ENCODE measurements at regions not wholly inside any gene's neighbourhood (a gene's known extent, or its start where the extent isn't known, plus 50 kb on each side); places are given as distances from the start of the nearest gene placed in this dataset.

DNA sequence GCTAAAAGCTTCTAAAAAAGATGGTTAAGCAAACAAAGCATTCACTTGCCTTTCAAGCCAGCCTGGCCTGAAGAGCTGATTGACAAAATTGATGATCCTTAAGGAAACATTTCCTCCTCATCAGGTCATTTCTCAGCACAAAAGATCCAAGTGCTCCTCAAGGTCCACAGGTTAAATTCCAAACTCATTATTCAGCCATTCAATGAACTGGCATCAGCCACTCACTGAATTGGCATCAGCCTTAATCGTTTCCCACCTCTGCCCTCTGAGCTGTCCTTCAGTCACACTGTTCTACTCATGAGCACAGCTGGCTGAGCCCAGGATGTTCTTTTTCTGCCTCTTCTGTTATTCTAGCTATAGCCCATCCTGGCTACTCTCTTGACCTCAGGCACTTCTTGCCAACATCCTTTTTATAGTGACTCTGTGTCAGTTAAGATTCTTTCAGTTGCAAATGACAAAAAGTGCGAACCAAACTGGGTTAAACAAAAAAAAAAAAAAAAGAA, 147.5 kb downstream of the RAB11FIP2 start:
- TF ChIP-seq CTCF (IDR thresholded peaks at IDR 0.05) = no peak
- no peak for TF ChIP-seq POLR2AphosphoS5 (IDR thresholded peaks at IDR 0.05)
